ENCODE measurements at regions not wholly inside any gene's neighbourhood (a gene's known extent, or its start where the extent isn't known, plus 50 kb on each side); places are given as distances from the start of the nearest gene placed in this dataset.
A peak's percentile ranks its signal among the peaks of the same experiment; 100 is the strongest.

DNA sequence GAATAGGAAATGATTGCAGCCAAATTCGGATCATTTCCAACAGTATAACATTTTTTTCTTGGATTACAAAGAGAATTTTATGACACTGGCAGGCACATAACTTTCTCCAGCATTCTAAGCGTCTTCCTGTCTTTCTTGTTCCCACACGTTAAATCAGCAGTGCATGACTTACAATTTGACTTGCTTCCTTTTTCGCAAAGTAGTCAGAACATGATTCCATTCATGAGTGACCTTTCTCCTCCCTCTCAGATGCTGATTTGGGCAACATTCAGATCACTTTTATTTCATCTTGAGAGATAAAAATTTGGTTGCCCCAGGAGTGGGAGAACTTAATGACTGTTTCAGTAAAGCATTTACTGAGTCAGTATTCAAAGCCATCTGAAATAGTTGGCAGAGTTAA, 858.7 kb upstream of the ACVR2A start (continued):
- TF ChIP-seq JUNB (IDR thresholded peaks at IDR 0.05; ENCODE audit: unreplicated experiment) (no peak), POLR2AphosphoS5 (IDR thresholded peaks at IDR 0.05; ENCODE audit: low read depth) (no peak), EZH2 (IDR thresholded peaks at IDR 0.05; ENCODE audit: low read depth, unreplicated experiment) (no peak)
- TF ChIP-seq, protein P1, sequence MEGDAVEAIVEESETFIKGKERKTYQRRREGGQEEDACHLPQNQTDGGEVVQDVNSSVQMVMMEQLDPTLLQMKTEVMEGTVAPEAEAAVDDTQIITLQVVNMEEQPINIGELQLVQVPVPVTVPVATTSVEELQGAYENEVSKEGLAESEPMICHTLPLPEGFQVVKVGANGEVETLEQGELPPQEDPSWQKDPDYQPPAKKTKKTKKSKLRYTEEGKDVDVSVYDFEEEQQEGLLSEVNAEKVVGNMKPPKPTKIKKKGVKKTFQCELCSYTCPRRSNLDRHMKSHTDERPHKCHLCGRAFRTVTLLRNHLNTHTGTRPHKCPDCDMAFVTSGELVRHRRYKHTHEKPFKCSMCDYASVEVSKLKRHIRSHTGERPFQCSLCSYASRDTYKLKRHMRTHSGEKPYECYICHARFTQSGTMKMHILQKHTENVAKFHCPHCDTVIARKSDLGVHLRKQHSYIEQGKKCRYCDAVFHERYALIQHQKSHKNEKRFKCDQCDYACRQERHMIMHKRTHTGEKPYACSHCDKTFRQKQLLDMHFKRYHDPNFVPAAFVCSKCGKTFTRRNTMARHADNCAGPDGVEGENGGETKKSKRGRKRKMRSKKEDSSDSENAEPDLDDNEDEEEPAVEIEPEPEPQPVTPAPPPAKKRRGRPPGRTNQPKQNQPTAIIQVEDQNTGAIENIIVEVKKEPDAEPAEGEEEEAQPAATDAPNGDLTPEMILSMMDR (conservative IDR thresholded peaks at IDR 0.05; ENCODE audit: low read depth in 2 of 2) = no peak

DNA sequence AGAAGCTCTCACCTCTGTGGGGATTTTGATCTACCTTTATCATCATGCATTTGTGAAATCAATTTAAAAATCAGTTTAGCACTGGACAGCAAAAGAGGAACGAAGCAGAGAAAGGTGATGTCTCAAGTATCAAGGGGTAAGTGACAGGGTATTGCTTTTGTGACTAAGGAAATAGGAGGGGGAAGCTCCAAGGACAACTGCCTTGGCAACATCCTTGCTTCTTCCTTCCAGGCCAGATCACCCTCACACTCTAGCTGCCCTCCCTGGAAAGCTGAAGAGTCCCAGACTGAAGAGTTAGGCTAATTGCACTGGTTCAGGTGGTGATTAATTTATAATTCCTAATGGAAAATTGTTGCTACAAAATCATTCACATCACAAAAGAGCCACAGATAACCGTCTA, 859.1 kb upstream of the ACVR2A start:
- Histone ChIP-seq H3K9me2 (ENCODE audit: insufficient read depth) (peaks cover 3% of the 10 kb centered on the region), H3K27ac (ENCODE audit: low read depth) (no peak overlapping the region), H3F3A (replicated peaks; ENCODE audit: low read depth) (no peaks in the 10 kb centered on the region), H3K4me3 (no peak overlapping the region), H4K20me1 (replicated peaks; ENCODE audit: insufficient read depth) (no peaks in the 10 kb centered on the region), H3K36me3 (ENCODE audit: insufficient read depth) (no peaks in the 10 kb centered on the region), H3K27me3 (ENCODE audit: insufficient read depth) (no peaks in the 10 kb centered on the region), H3K4me2 (no peak overlapping the region), H3K4me1 (ENCODE audit: insufficient read depth) (no peaks in the 10 kb centered on the region; the same call in 1 of the 2 replicates), H2AFZ (peak overlapping the region; percentile 29; the same call in 1 of the 2 replicates), H3K79me2 (replicated peaks; ENCODE audit: insufficient read depth) (no peaks in the 10 kb centered on the region)
- H3K36me3 Mint-ChIP-seq (ENCODE audit: low read depth) = peaks cover 4% of the 10 kb centered on the region; the same call in 1 of the 3 replicates
- peaks cover 1% of the 10 kb centered on the region; the same call in 1 of the 3 replicates for H3K9me3 Mint-ChIP-seq
- H3K27me3 Mint-ChIP-seq (ENCODE audit: insufficient read depth, low read depth, poor library complexity) = no peaks in the 10 kb centered on the region
- H3K4me1 Mint-ChIP-seq = peaks cover 9% of the 10 kb centered on the region; the same call in 2 of the 3 replicates
- H3K4me3 Mint-ChIP-seq = no peak overlapping the region
- no peak for ATAC-seq
- TF ChIP-seq, protein P2, sequence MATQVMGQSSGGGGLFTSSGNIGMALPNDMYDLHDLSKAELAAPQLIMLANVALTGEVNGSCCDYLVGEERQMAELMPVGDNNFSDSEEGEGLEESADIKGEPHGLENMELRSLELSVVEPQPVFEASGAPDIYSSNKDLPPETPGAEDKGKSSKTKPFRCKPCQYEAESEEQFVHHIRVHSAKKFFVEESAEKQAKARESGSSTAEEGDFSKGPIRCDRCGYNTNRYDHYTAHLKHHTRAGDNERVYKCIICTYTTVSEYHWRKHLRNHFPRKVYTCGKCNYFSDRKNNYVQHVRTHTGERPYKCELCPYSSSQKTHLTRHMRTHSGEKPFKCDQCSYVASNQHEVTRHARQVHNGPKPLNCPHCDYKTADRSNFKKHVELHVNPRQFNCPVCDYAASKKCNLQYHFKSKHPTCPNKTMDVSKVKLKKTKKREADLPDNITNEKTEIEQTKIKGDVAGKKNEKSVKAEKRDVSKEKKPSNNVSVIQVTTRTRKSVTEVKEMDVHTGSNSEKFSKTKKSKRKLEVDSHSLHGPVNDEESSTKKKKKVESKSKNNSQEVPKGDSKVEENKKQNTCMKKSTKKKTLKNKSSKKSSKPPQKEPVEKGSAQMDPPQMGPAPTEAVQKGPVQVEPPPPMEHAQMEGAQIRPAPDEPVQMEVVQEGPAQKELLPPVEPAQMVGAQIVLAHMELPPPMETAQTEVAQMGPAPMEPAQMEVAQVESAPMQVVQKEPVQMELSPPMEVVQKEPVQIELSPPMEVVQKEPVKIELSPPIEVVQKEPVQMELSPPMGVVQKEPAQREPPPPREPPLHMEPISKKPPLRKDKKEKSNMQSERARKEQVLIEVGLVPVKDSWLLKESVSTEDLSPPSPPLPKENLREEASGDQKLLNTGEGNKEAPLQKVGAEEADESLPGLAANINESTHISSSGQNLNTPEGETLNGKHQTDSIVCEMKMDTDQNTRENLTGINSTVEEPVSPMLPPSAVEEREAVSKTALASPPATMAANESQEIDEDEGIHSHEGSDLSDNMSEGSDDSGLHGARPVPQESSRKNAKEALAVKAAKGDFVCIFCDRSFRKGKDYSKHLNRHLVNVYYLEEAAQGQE (IDR thresholded peaks at IDR 0.05; ENCODE audit: unreplicated experiment) = no peak
- TF ChIP-seq STAT1 (IDR thresholded peaks at IDR 0.05; ENCODE audit: unreplicated experiment) = no peak
- TF ChIP-seq, protein P3, sequence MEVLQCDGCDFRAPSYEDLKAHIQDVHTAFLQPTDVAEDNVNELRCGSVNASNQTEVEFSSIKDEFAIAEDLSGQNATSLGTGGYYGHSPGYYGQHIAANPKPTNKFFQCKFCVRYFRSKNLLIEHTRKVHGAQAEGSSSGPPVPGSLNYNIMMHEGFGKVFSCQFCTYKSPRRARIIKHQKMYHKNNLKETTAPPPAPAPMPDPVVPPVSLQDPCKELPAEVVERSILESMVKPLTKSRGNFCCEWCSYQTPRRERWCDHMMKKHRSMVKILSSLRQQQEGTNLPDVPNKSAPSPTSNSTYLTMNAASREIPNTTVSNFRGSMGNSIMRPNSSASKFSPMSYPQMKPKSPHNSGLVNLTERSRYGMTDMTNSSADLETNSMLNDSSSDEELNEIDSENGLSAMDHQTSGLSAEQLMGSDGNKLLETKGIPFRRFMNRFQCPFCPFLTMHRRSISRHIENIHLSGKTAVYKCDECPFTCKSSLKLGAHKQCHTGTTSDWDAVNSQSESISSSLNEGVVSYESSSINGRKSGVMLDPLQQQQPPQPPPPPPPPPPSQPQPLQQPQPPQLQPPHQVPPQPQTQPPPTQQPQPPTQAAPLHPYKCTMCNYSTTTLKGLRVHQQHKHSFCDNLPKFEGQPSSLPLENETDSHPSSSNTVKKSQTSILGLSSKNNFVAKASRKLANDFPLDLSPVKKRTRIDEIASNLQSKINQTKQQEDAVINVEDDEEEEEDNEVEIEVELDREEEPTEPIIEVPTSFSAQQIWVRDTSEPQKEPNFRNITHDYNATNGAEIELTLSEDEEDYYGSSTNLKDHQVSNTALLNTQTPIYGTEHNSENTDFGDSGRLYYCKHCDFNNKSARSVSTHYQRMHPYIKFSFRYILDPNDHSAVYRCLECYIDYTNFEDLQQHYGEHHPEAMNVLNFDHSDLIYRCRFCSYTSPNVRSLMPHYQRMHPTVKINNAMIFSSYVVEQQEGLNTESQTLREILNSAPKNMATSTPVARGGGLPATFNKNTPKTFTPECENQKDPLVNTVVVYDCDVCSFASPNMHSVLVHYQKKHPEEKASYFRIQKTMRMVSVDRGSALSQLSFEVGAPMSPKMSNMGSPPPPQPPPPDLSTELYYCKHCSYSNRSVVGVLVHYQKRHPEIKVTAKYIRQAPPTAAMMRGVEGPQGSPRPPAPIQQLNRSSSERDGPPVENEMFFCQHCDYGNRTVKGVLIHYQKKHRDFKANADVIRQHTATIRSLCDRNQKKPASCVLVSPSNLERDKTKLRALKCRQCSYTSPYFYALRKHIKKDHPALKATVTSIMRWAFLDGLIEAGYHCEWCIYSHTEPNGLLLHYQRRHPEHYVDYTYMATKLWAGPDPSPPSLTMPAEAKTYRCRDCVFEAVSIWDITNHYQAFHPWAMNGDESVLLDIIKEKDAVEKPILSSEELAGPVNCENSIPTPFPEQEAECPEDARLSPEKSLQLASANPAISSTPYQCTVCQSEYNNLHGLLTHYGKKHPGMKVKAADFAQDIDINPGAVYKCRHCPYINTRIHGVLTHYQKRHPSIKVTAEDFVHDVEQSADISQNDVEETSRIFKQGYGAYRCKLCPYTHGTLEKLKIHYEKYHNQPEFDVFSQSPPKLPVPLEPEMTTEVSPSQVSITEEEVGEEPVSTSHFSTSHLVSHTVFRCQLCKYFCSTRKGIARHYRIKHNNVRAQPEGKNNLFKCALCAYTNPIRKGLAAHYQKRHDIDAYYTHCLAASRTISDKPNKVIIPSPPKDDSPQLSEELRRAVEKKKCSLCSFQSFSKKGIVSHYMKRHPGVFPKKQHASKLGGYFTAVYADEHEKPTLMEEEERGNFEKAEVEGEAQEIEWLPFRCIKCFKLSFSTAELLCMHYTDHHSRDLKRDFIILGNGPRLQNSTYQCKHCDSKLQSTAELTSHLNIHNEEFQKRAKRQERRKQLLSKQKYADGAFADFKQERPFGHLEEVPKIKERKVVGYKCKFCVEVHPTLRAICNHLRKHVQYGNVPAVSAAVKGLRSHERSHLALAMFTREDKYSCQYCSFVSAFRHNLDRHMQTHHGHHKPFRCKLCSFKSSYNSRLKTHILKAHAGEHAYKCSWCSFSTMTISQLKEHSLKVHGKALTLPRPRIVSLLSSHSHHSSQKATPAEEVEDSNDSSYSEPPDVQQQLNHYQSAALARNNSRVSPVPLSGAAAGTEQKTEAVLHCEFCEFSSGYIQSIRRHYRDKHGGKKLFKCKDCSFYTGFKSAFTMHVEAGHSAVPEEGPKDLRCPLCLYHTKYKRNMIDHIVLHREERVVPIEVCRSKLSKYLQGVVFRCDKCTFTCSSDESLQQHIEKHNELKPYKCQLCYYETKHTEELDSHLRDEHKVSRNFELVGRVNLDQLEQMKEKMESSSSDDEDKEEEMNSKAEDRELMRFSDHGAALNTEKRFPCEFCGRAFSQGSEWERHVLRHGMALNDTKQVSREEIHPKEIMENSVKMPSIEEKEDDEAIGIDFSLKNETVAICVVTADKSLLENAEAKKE (CRISPR knock-in tag; IDR thresholded peaks at IDR 0.05) = no peak
- TF ChIP-seq POLR2AphosphoS5 (IDR thresholded peaks at IDR 0.05; ENCODE audit: low read depth) = no peak
- no peak for TF ChIP-seq NANOG (IDR thresholded peaks at IDR 0.05; ENCODE audit: borderline replicate concordance)
- TF ChIP-seq, protein P1 (conservative IDR thresholded peaks at IDR 0.05; ENCODE audit: low read depth in 2 of 2) = no peak
- no peak overlapping the region for H3K27ac Mint-ChIP-seq
- DNase-seq (ENCODE audit: low spot score) = no peak

Data from GM23338 (cell line).